Thyroid gland (tissue), 4 donors: ENCODE measurements at regions not wholly inside any gene's neighbourhood (a gene's known extent, or its start where the extent isn't known, plus 50 kb on each side); places are given as distances from the start of the nearest gene placed in this dataset.

ENCODE experiments used
- CTCF ChIP-seq, 6 experiments: fragments of 200-600 bp in 3 of 6; fragments of 450-650 bp in 3 of 6; sonication (generic) in 3 of 6; IDR thresholded peaks; one replicate each; pipeline ENCODE4 v1.5.1; 2016 to 2019; ENCODE audit warnings: antibody characterized with exemption in 6 of 6, mild to moderate bottlenecking in 2 of 6, inconsistent platforms in 1 of 6, moderate library complexity in 1 of 6
- POLR2A ChIP-seq, 2 donors: fragments of 450-650 bp; IDR thresholded peaks; one replicate each; pipeline ENCODE4 v1.6.1; 2017; ENCODE audit warnings: antibody characterized with exemption in 2 of 2, mild to moderate bottlenecking in 2 of 2, moderate library complexity in 1 of 2

- TF ChIP-seq CTCF (IDR thresholded peaks at IDR 0.05) (no peak), POLR2A (IDR thresholded peaks at IDR 0.05) (no peak)
Measured at GRCh38 chr9:129400971-129401622, 219.8 kb downstream of the C9orf50 start.
